ENCODE measurements at regions not wholly inside any gene's neighbourhood (a gene's known extent, or its start where the extent isn't known, plus 50 kb on each side); places are given as distances from the start of the nearest gene placed in this dataset.
"Not testable (repeated sequence)": the region's sequence is repeated elsewhere in the genome, so short reads cannot be mapped to it uniquely, and the experiment has no call there.

DNA sequence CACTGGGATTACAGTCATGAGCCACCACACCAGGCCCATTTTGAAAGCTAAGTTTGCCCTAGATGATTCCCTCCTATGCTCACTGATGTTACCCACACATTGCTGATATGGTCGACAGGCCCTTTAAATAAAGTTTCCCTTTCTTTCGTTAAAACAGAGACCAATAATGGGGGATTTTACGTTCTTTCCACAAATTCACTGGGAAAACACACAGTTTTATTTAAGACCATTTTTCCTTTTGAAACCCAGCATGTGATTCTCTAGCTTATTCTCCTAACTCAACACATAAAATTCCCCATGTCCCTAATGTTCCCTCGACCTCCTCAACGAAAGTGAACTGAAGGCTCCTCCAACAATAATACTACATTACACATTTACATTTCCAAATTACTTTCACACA is 223.2 kb downstream of the ANAPC1 start:
- no peak for DNase-seq

GRCh38 chr2:111661286-111661940 is 222.6 kb downstream of the ANAPC1 start:
- no peak for DNase-seq

DNA sequence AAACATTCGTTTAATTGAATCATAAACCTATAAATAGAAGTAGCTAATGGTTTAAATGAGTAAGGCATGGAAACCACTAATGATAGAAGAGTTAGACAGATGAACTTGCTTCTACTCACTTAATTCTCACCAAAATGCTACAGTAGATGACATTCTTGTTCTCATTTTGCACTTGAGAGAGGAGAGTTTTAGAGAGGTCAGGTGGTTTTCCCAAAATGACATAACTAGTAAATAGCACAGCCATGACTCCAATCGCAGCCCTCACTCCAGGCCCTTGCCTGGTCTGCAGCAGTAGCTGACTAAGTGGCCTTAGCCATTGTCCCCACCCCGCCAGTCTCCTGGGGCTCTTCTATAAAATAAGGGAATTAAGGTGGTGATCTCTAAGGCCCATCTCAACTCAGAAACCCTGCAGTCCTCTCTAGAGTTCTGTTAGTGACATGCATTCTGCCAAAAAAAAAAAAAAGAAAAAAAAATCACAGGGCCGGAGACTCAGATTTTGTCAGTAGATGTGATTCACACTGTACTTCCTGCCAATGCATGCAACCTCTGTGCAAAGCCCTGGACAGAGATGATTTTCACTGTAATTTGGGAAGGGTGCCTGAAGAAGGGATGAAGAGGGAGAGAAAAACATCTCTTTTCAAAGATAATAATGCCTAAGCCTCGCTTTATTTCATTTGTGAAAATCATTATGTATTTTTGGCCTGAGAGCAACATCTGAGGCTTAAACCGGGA is 221.8 kb downstream of the ANAPC1 start:
- DNase-seq = no peak

DNA sequence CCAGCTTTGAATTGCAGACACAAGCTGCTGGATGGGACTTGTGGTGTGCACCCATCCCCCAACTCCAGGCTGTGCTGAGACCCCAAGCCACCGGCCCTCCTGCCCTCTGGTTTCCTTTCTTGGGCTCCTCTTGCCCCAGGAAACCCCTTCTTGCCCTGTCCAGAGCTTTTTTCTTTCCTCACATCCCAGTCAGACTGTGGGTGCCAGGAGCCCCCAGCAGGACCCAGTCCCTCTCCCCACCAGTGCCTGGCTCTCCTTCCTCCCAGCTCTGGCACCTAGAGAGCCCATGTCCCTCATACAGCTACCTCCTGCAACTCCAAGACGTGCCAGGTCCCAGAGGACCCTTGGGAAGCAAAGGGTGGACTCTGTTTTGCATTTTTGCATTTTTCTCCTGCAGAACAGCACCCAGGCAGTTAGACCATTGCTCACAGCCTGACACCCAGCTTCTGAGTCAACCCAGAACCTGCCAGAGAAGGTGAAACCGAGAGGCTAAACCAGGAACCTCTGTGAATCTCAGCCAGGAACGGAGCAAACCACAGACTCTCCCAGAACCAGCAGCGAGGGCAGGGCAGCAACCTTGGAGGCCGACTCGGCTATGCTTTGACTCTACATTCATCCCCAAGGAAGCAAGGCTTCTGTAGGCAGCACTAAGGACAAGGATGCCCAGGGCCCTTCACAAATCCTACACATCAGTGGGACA is 221.1 kb downstream of the ANAPC1 start:
- DNase-seq = peak; percentile 66

- no peak for DNase-seq
These were observed 220.3 kb downstream of the ANAPC1 start for GRCh38 chr2:111663471-111664274.

- no peak for DNase-seq
These were observed 219.6 kb downstream of the ANAPC1 start for GRCh38 chr2:111664275-111664850.

DNA sequence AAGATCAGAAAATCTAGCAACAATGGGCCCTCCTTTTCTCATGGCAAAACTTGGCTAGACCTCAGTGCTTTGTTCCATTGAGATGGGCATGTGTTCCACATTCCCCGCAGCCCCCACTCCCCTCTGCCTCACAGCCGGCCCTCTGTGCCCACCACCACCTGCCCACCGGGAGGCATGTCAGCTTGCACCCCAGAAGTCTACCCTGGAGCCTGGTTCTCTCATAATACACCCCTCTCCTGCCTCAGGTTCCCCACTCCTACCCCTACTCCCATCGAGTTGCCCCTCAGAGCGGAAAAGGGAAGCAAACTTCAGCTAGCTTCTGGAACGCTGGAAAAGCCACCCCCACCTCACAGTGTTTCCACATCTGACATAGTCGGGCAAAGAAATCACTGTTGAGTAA is 219.0 kb downstream of the ANAPC1 start:
- no peak for DNase-seq

DNA sequence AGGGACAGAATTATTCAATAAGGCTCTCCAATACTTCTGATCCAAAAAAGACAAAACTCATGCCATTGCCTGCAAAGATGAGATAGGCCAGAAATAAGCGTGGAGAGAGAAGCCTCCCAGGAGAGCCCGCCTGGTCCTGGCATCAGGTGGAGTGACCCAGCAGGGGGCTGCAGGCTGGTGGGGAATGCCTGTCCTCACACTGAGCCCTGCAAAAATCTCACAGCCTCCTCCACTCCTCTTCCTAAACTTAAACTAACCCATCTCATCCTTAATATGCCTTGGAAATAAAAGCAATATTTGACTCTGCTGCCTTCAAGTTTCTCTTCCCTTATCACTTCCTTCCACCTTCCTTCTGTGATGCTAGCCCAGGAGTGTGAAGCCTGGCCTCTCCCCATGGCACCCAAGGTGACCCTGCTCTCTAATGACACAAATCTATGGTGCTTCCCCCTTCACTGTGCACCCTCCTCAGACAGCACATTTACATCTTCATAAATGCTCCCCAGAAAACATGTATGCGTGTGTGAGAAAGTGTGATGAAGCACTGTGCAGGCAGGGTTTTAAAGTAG is 218.4 kb downstream of the ANAPC1 start:
- no peak for DNase-seq

DNA sequence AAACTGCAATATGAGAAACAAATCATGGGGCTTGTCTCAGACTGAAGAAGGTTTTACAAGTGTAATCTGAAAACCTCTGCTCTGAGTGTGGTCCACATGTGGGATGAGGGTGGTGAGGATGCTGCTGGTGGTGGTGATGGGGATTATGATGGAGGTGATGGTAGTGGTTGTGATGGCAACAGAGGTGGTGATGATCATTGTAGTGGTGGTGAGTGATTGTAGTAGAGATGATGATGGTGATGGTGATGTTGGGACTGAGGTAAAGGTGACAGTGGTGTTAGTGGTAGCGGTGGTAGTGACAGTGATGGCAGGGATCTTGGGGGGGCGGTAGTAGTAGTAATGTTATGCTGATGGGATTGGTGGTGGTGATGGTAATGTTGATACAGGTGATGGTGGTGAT is 217.8 kb downstream of the ANAPC1 start:
- no peak for DNase-seq

DNA sequence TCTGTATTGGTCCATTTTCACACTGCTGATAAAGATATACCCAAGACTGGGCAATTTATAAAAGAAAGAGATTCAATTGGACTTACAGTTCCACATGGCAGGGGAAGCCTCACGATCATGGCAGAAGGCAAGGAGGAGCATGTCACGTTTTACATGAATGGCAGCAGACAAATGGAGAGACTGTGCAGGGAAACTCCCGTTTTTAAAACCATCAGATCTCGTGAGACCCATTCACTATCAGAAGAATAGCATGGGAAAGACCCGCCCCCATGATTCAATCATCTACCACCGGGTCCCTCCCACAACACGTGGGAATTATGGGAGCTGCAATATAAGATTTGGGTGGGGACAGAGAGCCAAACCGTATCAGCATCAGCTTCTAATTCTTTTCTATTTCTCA is 217.0 kb downstream of the ANAPC1 start:
- DNase-seq = no peak

- no peak for DNase-seq
These were observed 216.3 kb downstream of the ANAPC1 start for GRCh38 chr2:111667542-111668273.

DNA sequence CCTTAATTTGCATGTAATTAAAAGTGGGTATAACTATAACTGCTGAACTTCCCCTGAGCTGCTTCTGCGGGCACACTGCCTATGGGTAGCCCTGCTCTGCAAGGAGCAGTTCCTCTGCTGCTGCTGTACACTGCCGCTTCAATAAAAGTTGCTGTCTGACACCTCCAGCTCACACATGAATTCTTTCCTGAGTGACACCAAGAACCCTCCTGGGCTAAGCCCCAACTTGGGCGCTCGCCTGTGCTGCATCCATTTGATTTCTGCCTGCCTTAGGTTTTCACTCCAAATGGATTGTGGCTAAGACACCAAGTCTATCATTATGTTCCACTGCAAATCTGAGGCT is 215.7 kb downstream of the ANAPC1 start:
- DNase-seq = no peak

GRCh38 chr2:111668741-111669140 is 215.3 kb downstream of the ANAPC1 start:
- no peak for DNase-seq

DNA sequence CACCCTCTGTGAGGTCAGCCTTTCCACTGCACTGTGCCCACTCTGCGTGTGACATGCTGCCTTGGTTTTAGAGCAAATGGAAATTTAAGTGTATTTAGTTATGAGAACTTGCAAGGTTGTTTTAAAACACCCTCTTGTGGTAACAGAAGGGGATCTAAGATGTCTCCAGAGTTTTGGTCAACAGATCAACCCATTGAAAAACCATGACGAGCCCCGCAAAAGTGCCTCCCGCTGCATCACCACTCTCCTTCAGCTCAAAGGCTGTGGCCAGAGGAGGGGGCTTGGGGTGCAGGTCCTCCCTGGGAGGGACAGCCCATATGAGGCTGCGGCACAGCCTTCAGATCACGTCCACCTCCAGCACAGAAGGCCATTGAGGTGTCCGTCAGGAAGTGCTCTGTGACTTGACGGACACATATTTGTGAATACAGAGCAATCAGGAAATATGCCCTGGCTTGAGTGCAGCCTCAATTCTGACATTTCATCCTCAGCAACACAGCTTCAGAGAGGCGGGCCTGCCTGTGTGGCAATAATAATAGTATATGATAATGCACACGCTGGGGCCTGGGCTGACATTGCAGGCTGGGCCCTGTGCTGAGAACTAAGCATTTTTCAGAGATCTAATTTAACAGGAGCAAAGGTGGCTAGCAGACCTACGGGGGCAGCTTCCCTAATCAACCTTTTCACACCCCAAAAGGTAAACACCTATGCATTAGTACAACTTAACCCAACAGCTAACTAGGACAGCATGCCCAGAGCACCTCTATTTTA is 213.9 kb downstream of the ANAPC1 start:
- no peak for DNase-seq

DNA sequence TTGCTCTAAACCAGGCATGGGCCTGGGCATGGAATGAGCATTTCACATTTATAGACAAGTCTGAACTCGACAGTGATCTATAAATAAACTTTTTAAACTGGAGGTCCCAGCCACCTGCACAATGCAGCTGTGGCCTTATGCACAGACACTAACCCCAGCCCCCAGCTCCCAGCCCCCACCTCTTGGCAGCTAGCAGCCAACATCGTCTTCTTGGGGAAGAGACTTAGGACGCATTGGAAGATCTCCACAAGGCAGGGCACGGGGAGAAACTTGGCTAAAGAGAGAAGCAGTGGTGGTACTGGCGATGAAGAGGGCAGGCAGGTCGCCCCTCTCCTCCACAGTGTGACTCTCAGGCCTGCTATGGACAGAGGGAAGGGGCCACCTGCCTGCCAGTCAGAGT is 213.2 kb downstream of the ANAPC1 start:
- DNase-seq = no peak

- no peak for DNase-seq
These were observed 212.4 kb downstream of the ANAPC1 start for GRCh38 chr2:111671426-111672150.

DNA sequence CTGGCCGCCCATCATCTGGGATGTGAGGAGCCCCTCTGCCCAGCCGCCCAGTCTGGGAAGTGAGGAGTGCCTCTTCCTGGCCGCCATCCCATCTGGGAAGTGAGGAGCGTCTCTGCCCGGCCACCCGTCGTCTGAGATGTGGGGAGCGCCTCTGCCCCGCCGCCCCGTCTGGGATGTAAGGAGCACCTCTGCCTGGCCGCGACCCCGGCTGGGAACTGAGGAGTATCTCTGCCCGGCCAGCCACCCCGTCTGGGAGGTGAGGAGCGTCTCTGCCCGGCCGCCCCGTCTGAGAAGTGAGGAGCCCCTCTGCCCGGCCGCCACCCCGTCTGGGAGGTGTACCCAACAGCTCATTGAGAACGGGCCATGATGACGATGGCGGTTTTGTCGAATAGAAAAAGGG is 211.4 kb downstream of the ANAPC1 start:
- DNase-seq = not testable (repeated sequence)

- no peak for DNase-seq
These were observed 210.5 kb downstream of the ANAPC1 start for GRCh38 chr2:111673526-111673925.

GRCh38 chr2:111675419-111676194 is 208.4 kb downstream of the ANAPC1 start:
- DNase-seq = no peak
